A673 (cell line): ENCODE measurements at regions not wholly inside any gene's neighbourhood (a gene's known extent, or its start where the extent isn't known, plus 50 kb on each side); places are given as distances from the start of the nearest gene placed in this dataset.
A peak's percentile ranks its signal among the peaks of the same experiment; 100 is the strongest.

Source experiments
- CTCF ChIP-seq: fragments of 300-800, 200-600 bp; sonication (generic); conservative IDR thresholded peaks from 2 replicates; pipeline ENCODE4 v1.5.1; 2017; ENCODE audit warnings: low read depth, mild to moderate bottlenecking, antibody characterized with exemption, low read length, moderate library complexity, mixed read lengths
- EZH2 ChIP-seq: fragments of 200-600 bp; sonication (generic); IDR thresholded peaks from 2 replicates; pipeline ENCODE4 v1.6.1; 2017; ENCODE audit warnings: borderline replicate concordance, low read depth, mild to moderate bottlenecking, mixed read lengths, antibody characterized with exemption, low read length; ENCODE audit not compliant: poor library complexity, severe bottlenecking

DNA sequence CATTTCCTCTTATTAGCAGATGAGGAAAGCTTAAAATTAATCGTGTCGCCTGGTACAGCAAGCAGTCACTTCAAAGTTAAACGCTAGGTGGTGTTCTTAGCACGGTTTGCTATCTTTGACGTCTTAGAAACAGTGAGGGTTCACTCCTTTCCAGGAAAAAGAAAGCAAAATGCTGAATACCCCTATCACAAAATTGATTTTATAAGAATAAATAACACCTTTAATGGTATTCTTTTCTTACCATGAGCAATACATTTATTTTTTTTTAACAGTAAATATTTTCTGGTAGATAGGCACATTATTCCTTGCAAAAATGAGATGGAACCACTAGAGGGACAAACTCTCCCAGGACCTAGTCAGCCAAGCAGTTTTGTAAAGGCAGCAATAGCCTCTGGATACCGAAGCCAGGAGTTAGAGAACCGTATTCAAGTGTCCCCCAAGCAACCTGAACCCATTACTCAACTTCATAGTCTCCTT, 153.9 kb downstream of the KDR start:
- TF ChIP-seq CTCF, result peak; percentile 75
- no peak for TF ChIP-seq EZH2
